K562 (cell line): ENCODE measurements at regions not wholly inside any gene's neighbourhood (a gene's known extent, or its start where the extent isn't known, plus 50 kb on each side); places are given as distances from the start of the nearest gene placed in this dataset.

Experiments
- ATF6 ChIP-seq: sonication (generic); formaldehyde crosslinking; IDR thresholded peaks from 2 replicates; pipeline ENCODE4 v1.4.0; 2020; ENCODE audit warnings: mild to moderate bottlenecking, missing genetic modification reagents
- DPF2 ChIP-seq: fragments of 450-650 bp; IDR thresholded peaks from 2 replicates; pipeline ENCODE4 v1.6.1; 2016
- MAFG ChIP-seq: fragments of 450-650 bp; conservative IDR thresholded peaks from 2 replicates; pipeline ENCODE4 v1.6.1; 2016; ENCODE audit warnings: missing genetic modification characterization, missing compliant biosample characterization
- REST ChIP-seq, 2 experiments: fragments of 450-650 bp; formaldehyde crosslinking in 1 of 2; IDR thresholded peaks; 2 replicates each; pipeline versions ENCODE4 v1.4.0 to v1.6.1; 2014 to 2020; ENCODE audit warnings: mild to moderate bottlenecking in 2 of 2, borderline replicate concordance in 1 of 2, low read depth in 1 of 2
- SMAD4 ChIP-seq: fragments of 250-450 bp; sonication (Bioruptor Pico); conservative IDR thresholded peaks from 2 replicates; pipeline ENCODE4 v1.8.0; 2021; ENCODE audit warnings: inconsistent platforms, mild to moderate bottlenecking, moderate library complexity
- TCF15 ChIP-seq: fragments of 250-450 bp; sonication (Bioruptor Pico); IDR thresholded peaks from 2 replicates; pipeline ENCODE4 v1.8.0; 2022; ENCODE audit warnings: moderate library complexity, mild to moderate bottlenecking, inconsistent platforms
- TFAM ChIP-seq: fragments of 250-450 bp; sonication (Bioruptor Pico); conservative IDR thresholded peaks from 2 replicates; pipeline ENCODE4 v1.5.0; 2021; ENCODE audit warnings: mild to moderate bottlenecking, moderate library complexity

- peak; percentile 31; the same call in 1 of the 2 replicates for TF ChIP-seq REST (IDR thresholded peaks at IDR 0.05; ENCODE audit: borderline replicate concordance)
- TF ChIP-seq REST (CRISPR knock-in tag; IDR thresholded peaks at IDR 0.05; ENCODE audit: low read depth) = no peak
- TF ChIP-seq SMAD4 = 0 out of 2 replicates have a peak, but pooled peaks have one; percentile 21
- no peak for TF ChIP-seq TCF15 (CRISPR knock-in tag)
- peak; percentile 71; the same call in 1 of the 2 replicates for TF ChIP-seq MAFG (tag)
- no peak for TF ChIP-seq TFAM (CRISPR knock-in tag)
- no peak for TF ChIP-seq ATF6
- TF ChIP-seq DPF2 = 0 out of 2 replicates have a peak, but pooled peaks have one; percentile 14
These were observed 134.7 kb upstream of the SCAF11 start (continued) for GRCh38 chr12:46124848-46125619.
